GM12873 (cell line): ENCODE measurements at regions not wholly inside any gene's neighbourhood (a gene's known extent, or its start where the extent isn't known, plus 50 kb on each side); places are given as distances from the start of the nearest gene placed in this dataset.

Source experiments
- TF ChIP-seq, protein P1 (sequence below): IDR thresholded peaks from 2 replicates; pipeline ENCODE4 v1.5.1; 2012; ENCODE audit warnings: low read depth, mild to moderate bottlenecking, moderate library complexity, low read length, control low read depth; ENCODE audit not compliant: insufficient read depth; ENCODE audit errors: missing control alignments

GRCh38 chr16:65658349-65658748 lies 536.5 kb upstream of the CDH11 start:
- TF ChIP-seq, protein P1, sequence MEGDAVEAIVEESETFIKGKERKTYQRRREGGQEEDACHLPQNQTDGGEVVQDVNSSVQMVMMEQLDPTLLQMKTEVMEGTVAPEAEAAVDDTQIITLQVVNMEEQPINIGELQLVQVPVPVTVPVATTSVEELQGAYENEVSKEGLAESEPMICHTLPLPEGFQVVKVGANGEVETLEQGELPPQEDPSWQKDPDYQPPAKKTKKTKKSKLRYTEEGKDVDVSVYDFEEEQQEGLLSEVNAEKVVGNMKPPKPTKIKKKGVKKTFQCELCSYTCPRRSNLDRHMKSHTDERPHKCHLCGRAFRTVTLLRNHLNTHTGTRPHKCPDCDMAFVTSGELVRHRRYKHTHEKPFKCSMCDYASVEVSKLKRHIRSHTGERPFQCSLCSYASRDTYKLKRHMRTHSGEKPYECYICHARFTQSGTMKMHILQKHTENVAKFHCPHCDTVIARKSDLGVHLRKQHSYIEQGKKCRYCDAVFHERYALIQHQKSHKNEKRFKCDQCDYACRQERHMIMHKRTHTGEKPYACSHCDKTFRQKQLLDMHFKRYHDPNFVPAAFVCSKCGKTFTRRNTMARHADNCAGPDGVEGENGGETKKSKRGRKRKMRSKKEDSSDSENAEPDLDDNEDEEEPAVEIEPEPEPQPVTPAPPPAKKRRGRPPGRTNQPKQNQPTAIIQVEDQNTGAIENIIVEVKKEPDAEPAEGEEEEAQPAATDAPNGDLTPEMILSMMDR: no peak

DNA sequence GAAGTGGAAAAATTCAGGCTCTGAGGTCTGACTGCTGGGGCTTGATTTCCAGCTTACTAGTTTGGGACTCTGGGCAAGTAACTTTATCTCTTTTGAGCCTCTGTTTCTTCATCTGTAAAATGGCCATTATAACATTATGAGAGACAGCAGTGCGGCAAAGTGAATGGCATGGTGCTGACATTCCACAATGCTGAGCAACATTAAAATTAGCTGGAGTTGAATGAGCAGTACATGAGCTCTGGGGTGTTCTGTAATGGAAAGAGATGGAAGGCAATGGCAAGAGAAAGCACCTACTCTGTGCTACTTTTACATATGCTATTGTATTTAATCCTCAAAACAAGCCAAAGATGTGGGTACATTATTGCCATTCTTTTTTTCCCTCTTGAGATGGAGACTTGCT lies 535.7 kb upstream of the CDH11 start:
- TF ChIP-seq, protein P1: no peak

GRCh38 chr16:65657071-65657494 lies 535.2 kb upstream of the CDH11 start:
- TF ChIP-seq, protein P1: no peak

GRCh38 chr16:65655802-65656201 lies 533.9 kb upstream of the CDH11 start:
- TF ChIP-seq, protein P1: no peak

DNA sequence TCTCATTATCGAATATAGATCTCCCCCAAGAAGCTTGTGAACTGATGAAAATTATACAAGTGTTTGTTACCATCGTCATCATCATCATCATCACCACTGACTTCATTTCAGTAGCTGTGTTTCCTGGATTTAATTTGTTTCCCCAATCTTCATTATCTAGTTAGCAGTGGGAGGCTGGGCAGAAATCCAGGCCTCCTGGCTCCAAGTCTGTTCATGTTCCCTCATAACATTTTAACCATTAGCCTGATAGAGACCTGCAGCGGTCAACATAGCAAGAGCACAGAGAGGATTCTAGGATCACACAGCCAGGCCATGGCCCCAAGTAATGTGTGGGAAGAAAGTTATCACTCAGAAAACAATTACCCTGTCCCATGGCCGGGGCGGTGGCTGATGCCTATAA lies 526.2 kb upstream of the CDH11 start:
- TF ChIP-seq, protein P1: no peak

DNA sequence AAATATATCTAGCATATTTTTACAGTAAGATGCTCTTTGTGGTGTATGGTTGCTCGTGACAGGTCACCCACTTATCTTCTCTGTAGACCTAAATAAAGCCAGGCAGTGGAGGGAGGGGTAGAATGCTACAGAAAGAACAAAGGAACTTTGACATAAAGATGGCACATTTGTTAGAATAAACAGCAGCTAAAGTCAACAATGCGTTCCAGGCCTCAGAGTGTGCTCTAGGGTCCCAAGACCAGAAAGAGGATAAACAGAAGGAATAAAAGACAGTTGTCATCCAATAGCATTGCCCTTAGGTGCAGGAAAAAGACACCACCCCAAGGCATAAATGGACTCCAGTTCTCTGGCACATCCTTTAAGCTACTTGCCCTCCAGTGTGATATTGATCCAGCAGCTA lies 523.0 kb upstream of the CDH11 start:
- TF ChIP-seq, protein P1: no peak

GRCh38 chr16:65641762-65642289 lies 520.0 kb upstream of the CDH11 start:
- TF ChIP-seq, protein P1: no peak
